ENCODE measurements at regions not wholly inside any gene's neighbourhood (a gene's known extent, or its start where the extent isn't known, plus 50 kb on each side); places are given as distances from the start of the nearest gene placed in this dataset.
"Not testable (repeated sequence)": the region's sequence is repeated elsewhere in the genome, so short reads cannot be mapped to it uniquely, and the experiment has no call there.

DNA sequence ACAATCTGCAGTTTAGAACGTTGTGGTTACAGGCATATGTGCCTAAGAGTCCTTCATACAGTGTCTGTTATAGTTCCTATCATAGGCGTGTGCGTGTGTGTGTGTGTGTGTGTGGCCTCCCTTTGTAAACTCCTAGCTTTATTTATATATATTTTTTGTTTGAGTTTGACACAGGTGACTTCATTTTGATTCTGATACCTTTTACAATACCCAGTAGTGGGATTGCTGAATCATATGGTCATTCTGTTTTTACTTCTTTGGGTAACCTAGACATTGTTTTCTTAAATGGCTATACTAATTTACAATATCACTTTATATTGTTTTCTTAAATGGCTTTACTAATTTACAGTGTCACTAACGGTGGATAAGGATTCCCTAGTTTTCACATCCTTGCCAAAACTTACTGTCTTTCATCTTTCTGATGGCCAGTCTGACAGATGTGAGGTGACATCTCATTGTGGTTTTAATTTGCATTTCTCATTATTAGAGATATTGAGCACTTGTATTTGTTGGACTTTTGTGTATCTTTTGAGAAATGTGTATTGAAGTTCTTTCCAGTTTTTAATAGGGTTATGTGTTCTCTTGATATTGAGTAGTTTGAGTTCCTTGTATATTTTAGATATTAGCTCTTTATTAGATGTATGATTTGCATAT is 211.1 kb upstream of the NUDT6 start:
- no peak for DNase-seq (ENCODE audit: extremely low read depth, low read depth)

DNA sequence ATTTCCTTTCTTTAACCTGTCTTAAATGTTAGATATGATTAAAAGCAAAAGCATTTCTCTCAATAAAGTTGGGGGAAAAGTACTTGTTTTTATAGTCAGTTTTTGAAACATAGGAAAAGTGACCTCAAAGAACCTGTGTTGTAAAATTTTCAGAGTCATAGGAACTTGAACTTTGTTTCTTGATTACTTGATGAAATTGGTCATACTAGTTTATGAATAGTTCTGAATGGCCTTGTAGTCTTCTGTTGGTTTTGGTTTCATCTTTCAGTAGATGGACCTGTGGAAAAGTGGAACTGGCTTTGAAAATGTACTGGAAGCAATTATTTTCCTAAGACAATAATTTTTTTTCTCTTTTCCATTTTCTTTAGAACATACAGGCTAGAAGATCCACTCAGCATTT is 222.2 kb upstream of the NUDT6 start:
- no peak for DNase-seq (ENCODE audit: extremely low read depth, low read depth)

DNA sequence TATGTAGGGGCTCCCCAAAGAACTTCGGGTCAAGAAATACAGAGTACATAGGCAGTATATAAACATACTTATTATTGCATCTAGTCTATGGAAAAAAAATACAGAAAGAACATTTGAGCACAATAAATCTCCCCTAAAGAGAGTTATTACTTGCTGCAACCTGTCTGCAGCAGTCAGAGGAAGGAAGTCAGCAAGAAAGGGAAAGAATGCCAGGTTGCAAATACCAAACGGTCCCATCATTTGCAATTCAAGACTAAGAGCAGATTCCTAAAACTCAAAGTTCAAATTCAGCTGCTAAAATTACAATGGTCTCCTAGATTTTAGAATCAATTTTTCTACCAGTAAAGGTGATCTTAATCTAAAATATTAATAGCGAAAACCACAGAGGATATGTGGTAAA is 236.2 kb upstream of the NUDT6 start:
- no peak for DNase-seq (ENCODE audit: extremely low read depth, low read depth)

DNA sequence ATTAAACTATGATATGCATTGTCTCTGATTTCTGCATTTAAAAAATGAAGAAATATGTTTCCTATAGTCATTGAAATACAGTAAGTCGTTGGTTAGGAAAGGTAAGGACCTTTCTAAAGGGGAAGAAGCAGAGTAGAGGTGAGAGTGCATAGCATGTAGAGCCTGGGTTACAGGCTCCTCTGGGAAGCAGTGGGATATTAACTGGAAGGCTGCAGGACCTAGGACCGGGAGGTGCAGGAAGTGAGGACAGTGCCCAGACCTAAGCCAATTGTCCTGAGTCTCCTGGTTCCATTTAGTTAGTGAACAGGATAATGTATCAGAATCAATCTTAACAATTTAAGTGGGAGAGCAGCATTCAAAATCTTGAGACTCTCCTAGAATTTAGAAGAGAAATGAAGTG is 237.1 kb upstream of the NUDT6 start:
- no peak for DNase-seq (ENCODE audit: extremely low read depth, low read depth)

DNA sequence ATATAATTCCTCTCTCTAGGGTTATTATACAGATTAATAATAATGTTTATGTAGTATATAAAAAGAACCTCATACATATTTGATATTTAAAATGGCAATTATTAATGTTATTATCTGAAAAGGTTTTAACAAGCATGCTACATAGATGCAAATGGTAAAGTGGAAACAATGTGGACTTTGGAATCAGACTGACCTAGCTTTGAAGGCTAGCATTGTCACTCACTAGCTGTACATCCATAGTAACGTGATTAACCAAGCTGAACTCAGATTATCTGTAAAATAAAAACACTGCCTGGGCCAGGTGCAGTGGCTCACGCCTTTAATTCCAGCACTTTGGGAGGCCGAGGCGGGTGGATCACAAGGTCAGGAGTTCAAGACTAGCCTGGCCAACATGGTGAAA is 233.7 kb upstream of the SPRY1 start:
- DNase-seq (ENCODE audit: extremely low read depth, low read depth), result no peak

DNA sequence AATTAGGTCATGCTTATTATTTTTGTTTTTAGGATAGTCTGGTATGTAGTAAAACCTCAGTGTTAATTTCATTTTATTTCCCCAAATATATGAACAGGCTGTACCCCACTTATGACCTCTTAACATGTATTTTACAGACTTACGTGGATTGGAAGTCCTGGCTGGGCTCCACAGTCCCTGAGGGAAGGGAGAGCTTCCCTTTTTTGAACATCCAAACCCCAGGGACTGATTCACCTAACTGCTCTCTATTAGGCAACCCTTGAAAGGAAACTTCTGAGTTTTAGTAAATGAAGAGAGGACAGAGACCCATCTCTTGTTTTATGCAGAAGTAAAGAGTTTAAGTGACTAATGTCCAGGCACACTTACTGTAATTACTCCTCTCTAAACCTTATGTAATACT is 233.1 kb upstream of the SPRY1 start:
- DNase-seq (ENCODE audit: extremely low read depth, low read depth), result no peak

DNA sequence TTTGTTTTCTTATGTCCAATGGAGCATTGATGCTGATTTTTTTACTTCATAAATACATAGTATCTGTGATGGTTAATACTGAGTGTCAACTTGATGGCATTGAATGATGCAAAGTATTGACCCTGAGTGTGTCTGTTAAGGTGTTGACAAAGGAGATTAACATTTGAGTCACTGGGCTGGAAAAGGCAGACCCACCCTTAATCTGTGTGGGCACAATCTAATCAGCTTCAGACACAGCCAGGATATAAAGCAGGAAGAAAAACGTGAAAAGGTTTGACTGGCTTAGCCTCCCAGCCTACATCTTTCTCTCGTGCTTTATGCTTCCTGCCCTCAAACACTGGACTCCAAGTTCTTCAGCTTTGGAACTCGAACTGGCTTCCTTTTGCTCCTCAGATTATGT is 230.6 kb upstream of the SPRY1 start:
- DNase-seq (ENCODE audit: extremely low read depth, low read depth), result no peak

DNA sequence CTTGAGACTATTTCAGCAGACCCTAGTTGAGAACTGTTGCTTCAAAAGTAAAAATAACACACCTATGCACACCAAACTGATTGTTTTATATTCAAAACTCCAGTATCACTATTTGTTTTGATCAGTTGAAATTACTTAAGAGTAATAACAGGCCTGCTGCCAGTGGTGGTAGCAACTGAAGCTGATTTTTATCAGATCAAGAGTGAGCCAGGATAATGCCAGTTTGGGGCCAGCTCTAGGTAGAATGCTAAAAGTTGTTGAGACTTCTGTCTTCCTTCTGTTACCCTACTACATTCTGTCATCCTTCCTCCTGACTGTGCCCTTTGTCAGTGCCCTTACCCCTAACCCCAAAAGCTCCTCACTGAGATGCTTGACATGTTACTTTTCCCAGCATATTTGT is 228.7 kb upstream of the SPRY1 start:
- no peak for DNase-seq (ENCODE audit: extremely low read depth, low read depth)

DNA sequence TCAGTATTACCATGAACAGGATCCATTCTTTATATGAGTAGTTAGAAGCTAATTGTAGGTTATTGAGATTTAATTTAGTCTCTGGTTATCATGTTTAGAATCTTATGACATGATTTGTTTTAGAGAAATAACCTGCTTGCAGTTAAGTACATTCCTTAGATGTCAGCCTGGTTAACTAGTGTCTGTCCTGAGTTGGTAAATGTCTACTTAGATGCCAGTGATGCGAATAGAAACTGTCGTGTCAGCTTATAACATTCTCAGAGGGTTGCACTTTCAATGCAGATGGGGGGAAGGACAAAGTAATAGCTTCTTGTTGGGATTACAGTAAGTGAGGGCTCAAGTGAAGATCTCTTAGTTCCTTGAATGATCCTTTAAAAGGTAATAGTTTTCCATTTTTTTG is 227.8 kb upstream of the SPRY1 start:
- DNase-seq (ENCODE audit: extremely low read depth, low read depth), result no peak

DNA sequence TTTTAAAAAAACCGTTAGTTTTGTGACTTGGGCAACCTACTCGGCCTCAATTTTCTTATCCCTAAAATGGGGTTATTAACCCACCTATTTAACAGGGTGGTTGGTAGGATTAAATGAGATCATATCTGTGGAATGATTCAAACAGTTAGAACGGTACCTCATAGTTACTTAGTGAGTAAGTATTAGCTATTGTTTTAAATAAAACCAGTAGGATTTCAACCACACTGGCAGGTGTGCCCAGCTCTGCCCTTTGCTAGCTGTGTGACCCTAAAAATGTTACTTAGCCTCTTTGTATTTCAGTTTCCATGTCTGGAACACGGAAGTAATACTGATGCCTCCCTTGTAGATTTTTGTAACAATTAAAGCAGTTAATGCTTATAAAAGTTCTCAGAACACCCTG is 225.8 kb upstream of the SPRY1 start:
- DNase-seq (ENCODE audit: extremely low read depth, low read depth), result no peak

DNA sequence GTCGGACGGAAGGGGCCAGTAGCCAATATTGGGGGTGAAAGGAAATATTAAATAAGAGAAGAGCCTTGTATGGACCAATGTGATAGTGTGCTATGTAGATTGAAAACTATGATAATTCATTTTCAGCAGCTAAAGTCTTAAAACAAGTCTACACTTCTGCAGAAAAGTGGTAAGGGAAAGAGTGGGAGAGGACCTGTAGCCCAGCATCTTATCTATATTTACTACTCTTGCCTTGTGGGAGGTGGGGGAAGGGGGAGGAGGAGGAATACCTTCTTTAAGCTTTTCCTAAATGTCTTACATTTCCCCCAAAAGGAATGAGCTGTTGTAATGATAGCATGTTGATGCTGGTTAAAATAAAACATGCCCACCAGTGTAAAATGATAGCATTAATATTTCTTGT is 220.0 kb upstream of the SPRY1 start:
- DNase-seq (ENCODE audit: extremely low read depth, low read depth), result no peak

DNA sequence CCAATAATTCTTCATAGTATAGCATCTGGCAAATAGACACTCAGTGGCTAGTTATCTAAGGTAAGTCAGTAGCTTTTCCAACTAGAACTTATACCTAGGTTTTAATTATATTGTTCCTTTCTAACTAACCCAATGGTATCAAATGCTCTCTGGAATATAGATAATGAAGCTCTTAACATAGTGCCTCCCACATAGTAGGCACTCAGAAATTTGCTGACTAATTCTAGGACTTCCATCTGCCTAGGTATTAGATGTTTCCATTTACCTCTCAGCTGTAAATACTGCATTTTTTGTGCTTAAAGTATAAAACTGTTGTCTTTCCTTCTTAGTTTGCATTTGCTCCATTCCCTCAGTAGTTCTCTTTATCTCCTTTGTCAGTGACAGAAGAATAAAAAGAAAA is 214.3 kb upstream of the SPRY1 start:
- DNase-seq (ENCODE audit: extremely low read depth, low read depth), result no peak

DNA sequence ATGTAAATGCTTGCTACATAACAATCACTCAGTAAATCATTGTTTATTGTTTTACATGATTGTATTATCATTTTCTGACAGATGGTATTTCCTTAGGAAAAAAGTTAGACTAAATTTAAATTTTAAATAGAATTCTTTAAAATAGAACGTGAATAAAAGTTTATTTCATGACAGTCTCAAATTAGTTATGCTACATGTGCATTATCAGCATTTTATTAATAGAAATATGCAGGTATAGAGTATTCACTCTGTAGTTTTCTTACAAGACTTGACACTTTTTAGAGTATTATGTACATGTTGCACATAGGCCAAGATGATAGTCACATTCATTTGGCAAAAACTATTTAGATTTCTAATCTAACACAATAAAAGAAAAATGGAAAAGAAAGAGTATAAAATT is 213.3 kb upstream of the SPRY1 start:
- DNase-seq (ENCODE audit: extremely low read depth, low read depth), result no peak

DNA sequence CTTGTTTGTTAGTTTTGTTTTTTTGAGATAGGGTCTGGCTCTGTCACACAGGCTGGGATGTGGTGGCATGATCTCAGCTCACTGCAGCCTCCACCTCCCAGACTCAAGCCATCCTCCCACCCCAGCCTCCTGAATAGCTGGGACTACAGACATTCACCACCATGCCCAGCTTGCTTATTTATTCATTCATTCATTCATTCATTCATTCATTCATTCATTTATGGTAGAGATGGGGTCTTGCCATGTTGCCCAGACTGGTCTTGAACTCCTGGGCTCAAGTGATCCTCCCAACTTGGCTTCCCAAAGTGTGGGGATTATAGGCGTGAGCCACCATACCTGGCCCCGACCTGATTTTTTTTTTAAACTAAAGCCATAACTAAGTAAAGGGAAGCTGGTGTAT is 212.8 kb upstream of the SPRY1 start:
- not testable (repeated sequence) for DNase-seq (ENCODE audit: extremely low read depth, low read depth)

DNA sequence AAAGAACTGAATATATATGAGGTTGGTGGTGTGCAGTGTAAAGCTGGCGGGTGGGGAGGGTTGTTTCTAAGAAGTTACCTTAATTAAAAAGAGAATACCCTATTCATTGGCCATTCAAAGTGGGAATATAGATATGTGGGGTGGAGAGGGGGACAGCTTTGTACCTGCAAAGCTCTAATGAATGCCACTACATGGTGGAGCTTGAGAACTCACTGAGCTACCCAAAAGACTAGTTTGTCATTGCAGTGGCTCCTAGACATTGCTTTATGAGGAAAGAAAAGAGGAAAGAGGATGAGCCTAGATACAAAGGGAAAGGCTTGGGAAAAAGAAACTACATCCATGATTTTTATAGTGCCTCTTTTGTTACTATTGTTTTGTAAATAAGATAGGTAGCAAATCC is 209.9 kb upstream of the SPRY1 start:
- DNase-seq (ENCODE audit: extremely low read depth, low read depth), result no peak

DNA sequence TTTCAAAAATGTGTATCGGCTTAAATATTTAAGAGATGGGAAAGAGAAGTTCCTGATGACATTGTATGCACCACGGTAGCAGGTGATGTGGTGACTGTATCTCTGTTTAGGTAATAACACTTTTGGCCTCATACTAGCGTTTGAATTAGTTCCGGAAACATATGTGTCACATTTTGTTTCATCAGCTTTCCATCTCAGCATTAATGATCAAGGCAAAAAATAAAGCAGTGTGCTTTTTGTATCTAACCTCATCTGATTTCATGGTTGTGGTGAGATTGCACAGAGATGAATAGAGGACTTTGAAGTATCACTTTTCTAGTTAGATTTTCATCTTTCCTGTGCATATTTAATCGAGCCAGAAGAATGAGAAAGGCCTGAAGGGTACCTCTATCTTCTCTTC is 206.4 kb upstream of the SPRY1 start:
- DNase-seq (ENCODE audit: extremely low read depth, low read depth), result no peak

DNA sequence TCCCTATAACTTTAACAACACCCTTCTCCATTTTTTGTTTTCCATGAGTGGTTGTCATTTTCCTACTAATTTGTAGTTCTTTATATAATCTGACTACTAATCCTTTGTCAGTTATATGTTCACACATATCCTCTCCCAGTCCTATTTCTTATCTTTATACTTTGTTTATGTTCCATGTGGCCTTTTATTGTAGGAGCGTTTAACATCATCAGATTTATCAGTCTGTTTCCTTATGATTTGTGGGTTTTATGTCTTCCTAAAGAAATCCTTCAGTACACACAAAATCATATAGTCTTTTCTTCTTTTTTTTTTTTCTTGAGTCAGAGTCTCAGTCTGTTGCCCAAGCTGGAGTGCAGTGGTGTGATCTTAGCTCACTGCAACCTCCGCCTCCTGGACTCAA is 204.9 kb upstream of the SPRY1 start:
- DNase-seq (ENCODE audit: extremely low read depth, low read depth), result no peak

DNA sequence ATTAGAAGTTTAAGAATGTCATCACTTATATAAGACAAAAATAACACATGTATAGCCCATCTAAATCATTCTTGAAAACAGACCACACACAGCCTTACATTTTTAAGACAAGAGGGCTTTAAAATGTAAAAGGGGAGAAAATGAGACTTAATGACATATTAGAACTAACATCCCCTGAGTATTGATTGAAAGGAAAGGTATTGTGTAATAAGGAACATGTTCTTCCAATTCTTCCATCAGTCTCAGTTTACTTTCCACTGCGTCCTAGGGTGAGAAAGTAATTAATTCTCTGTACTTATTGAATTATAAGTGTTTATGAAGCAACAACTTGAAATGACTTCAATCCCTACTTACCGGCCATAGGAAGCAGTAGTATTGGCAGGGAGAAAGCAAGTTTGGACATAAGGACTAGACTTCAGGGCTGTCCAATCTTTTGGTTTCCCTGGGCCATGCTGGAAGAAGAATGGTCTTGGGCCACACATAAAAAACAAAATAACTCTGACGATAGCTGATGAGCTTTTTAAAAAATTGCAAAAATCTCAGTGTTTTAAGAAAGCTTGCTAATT is 202.7 kb upstream of the SPRY1 start:
- no peak for DNase-seq (ENCODE audit: extremely low read depth, low read depth)

DNA sequence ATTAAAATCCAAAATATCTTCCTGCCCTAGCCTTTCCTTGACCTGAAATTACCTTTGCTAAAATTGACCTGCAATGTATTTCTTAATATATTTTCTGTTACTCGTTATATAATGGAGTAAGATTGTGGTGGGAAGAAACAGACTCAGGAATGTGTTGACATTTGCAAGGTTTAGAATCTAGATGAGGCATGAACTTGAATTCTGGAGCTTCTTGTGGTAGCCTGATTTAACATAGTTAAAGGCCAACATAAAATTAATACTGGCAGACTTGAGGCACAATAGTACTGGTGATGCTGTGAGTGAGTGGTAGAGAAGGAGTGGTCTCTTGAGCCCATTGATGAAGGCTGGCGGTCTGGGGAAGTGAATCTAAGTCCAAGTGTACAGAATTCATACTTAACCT is 197.9 kb upstream of the SPRY1 start:
- no peak for DNase-seq (ENCODE audit: extremely low read depth, low read depth)

DNA sequence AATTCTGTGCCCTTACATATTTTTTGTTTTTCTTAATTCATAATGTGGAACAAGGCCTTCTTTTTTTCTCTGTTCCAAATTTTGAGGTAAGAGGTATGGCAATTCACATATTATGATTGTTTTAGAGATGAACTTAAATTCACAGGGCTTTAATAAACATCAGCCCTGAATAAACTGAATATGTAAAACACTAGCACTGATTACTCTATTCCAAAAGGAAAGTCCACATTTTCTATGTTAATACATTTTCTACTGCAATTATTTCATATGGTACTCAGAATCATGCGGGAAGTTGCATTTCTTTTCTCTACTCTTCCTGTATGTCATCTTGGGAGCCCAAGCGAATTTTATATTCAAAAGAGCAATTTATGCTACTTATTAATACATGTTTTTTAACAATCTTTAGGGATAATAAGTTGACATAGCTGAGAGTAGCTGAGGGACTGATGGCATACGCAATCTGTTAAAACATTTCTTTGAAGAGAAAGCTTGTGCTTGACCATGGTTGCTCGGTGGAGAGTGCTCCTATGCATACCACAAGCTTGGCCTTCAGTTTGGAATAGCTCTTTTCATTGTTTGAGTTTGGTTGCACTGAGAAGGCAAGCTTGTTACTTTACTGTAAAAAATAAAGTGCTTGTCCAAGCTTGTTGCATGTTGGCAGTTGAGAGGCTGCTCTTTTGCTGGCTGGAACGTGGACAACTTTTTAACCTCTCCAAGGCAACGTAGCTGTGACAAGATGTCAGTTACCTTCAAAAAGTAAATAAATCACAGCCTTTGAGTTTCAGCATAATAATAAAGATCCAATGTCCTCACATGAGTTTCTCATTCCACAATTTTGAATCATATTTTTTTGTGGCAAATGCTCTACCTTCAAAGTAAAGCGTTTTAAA is 196.3 kb upstream of the SPRY1 start:
- no peak for DNase-seq (ENCODE audit: extremely low read depth, low read depth)

DNA sequence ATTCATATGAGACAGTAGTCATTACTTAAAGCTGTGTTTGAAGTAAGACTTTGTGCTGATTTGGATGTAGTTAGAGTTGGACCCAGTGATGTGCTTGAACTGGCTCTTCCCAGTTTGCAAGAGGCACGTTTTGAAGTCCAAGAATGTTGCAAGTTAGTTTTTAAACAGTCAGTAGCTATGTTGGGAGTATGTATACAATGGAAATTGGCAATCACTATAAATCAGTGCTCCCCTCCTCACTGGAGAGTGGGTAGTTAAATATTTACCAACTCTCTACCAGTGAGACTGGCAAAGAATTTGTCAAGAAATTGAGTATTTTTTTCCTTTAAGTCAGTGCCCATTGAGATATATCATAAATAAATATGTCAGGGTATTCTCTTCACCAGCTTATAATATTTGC is 191.9 kb upstream of the SPRY1 start:
- no peak for DNase-seq (ENCODE audit: extremely low read depth, low read depth)

DNA sequence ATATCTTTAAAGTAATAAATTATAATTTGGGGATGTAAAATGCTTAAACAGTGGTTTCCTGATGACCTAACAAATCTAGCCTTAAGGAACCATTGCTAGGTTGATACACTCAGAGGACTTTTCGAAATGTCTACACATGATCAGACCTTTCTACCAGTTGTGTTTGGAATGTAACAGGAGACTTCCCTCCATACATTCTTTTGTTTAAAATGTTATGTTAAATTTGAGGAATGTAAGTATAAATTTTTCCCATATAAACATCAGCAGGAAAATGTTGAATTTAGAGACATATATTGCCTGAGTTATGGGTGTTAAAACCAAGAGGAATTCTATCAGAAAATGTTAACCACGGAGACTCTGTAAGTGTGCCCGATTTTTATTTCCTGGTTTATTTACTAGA is 190.6 kb upstream of the SPRY1 start:
- no peak for DNase-seq (ENCODE audit: extremely low read depth, low read depth)
